NB4 (cell line): ENCODE measurements at regions not wholly inside any gene's neighbourhood (a gene's known extent, or its start where the extent isn't known, plus 50 kb on each side); places are given as distances from the start of the nearest gene placed in this dataset.

Experiments
- CTCF ChIP-seq: IDR thresholded peaks from one replicate; pipeline ENCODE4 v1.5.1; 2012; ENCODE audit warnings: low read depth, low read length
- MAX ChIP-seq: IDR thresholded peaks from 2 replicates; pipeline ENCODE4 v1.6.1; 2011; ENCODE audit warnings: low read depth, low read length

- no peak for TF ChIP-seq CTCF
- TF ChIP-seq MAX, result no peak
These were observed 303.5 kb upstream of the RTL1 start for GRCh38 chr14:101207041-101207440.
